Naive thymus-derived CD4-positive, alpha-beta T cell (primary cell): ENCODE measurements at regions not wholly inside any gene's neighbourhood (a gene's known extent, or its start where the extent isn't known, plus 50 kb on each side); places are given as distances from the start of the nearest gene placed in this dataset.

ENCODE experiments used
- ATAC-seq: fragments of 150-1000 bp; cut with Tn5 transposase; 2 replicates; pipeline ENCODE4 v1.10.0; 2021; ENCODE audit warnings: mild to moderate bottlenecking, moderate library complexity
- CTCF ChIA-PET: fragments of 350-600 bp; sonication (Branson Sonifier 250); formaldehyde crosslinking; loops from one replicate; lab custom pipeline; 2021; ENCODE audit warnings: antibody characterized with exemption; lab: Charles Lee
- POLR2A ChIA-PET: fragments of 350-600 bp; sonication (Branson Sonifier 250); formaldehyde crosslinking; loops from one replicate; lab custom pipeline; 2021; ENCODE audit warnings: antibody characterized with exemption, inconsistent platforms; lab: Charles Lee
- DNase-seq, 9 donors: peaks; one replicate each; pipeline versions ENCODE4 v3.0.0 to v3.0.0-alpha.2; 2020 to 2022; ENCODE audit warnings: mixed read lengths in 1 of 9
- H3K27ac ChIP-seq: one replicate; pipeline ENCODE4 v1.7.0; 2013; ENCODE audit warnings: mild to moderate bottlenecking, low read depth, low read length, moderate library complexity
- H3K27me3 ChIP-seq, 2 donors: one replicate each; pipeline ENCODE4 v1.7.0; 2013; ENCODE audit warnings: low read length in 2 of 2, mild to moderate bottlenecking in 2 of 2, moderate library complexity in 2 of 2; ENCODE audit not compliant: control insufficient read depth in 2 of 2, insufficient read depth in 2 of 2
- H3K36me3 ChIP-seq, 3 experiments: 1 replicate in 2 of 3; 2 replicates in 1 of 3; pipeline ENCODE4 v1.7.0; 2013; ENCODE audit warnings: low read length in 3 of 3, mild to moderate bottlenecking in 3 of 3, moderate library complexity in 1 of 3; ENCODE audit not compliant: insufficient read depth in 3 of 3, control insufficient read depth in 2 of 3
- H3K4me1 ChIP-seq, 2 donors: one replicate each; pipeline ENCODE4 v1.7.0; 2013; ENCODE audit warnings: low read length in 2 of 2, mild to moderate bottlenecking in 2 of 2, moderate library complexity in 1 of 2; ENCODE audit not compliant: control insufficient read depth in 2 of 2, insufficient read depth in 2 of 2
- H3K4me3 ChIP-seq: 2 replicates; pipeline ENCODE4 v1.7.0; 2013; ENCODE audit warnings: mild to moderate bottlenecking, low read length
- H3K9me3 ChIP-seq, 3 experiments: 1 replicate in 2 of 3; 2 replicates in 1 of 3; pipeline ENCODE4 v1.7.0; 2013; ENCODE audit warnings: low read length in 3 of 3; ENCODE audit not compliant: control insufficient read depth in 2 of 3
- H3K27ac Mint-ChIP-seq, 9 donors: one replicate each; pipeline ENCODE4 v1.8.0; 2020 to 2022; ENCODE audit warnings: mixed read lengths in 9 of 9, mild to moderate bottlenecking in 8 of 9, moderate library complexity in 5 of 9, inconsistent platforms in 2 of 9
- H3K27me3 Mint-ChIP-seq, 5 donors: one replicate each; pipeline ENCODE4 v1.8.0; 2021 to 2022; ENCODE audit warnings: mixed read lengths in 5 of 5, mild to moderate bottlenecking in 1 of 5
- H3K36me3 Mint-ChIP-seq, 5 donors: one replicate each; pipeline ENCODE4 v1.8.0; 2020 to 2022; ENCODE audit warnings: mixed read lengths in 5 of 5, mild to moderate bottlenecking in 3 of 5, inconsistent platforms in 1 of 5
- H3K4me1 Mint-ChIP-seq, 7 donors: one replicate each; pipeline ENCODE4 v1.8.0; 2020 to 2022; ENCODE audit warnings: mixed read lengths in 7 of 7, mild to moderate bottlenecking in 3 of 7, inconsistent platforms in 1 of 7
- H3K4me3 Mint-ChIP-seq, 10 donors: one replicate each; pipeline ENCODE4 v1.8.0; 2020 to 2022; ENCODE audit warnings: mild to moderate bottlenecking in 10 of 10, mixed read lengths in 10 of 10, moderate library complexity in 6 of 10, inconsistent platforms in 2 of 10
- H3K9me3 Mint-ChIP-seq, 11 donors: one replicate each; pipeline ENCODE4 v1.8.0; 2020 to 2022; ENCODE audit warnings: mixed read lengths in 11 of 11, mild to moderate bottlenecking in 4 of 11, inconsistent platforms in 1 of 11, moderate library complexity in 1 of 11
- intact Hi-C, 2 donors: fragments of 100-400 bp; cut with micrococcal nuclease; formaldehyde crosslinking; loops; one replicate each; pipeline ENCODE4 v1.15.1; 2023

- ChIA-PET CTCF (no interaction called here), POLR2A (no interaction called here)
- no peaks in the 10 kb centered on the region for H3K27me3 ChIP-seq
- H3K27ac ChIP-seq = no peak overlapping the region
- no peak overlapping the region for H3K4me3 ChIP-seq
- Mint-ChIP-seq H3K27me3 (peaks cover 0 to 32% (median 14%) of the 10 kb centered on the region in 5 donors), H3K4me3 (no peak overlapping the region), H3K9me3 (peaks cover 0 to 1% (median 0%) of the 10 kb centered on the region in 11 donors), H3K4me1 (no peaks in the 10 kb centered on the region), H3K36me3 (no peaks in the 10 kb centered on the region), H3K27ac (no peak overlapping the region)
- no peak for DNase-seq
- no peaks in the 10 kb centered on the region for H3K9me3 ChIP-seq
- no peak for ATAC-seq
- intact Hi-C loops = no loop called here
- no peaks in the 10 kb centered on the region for H3K4me1 ChIP-seq
- H3K36me3 ChIP-seq = no peaks in the 10 kb centered on the region
These were observed 111.3 kb downstream of the SALL1 start for GRCh38 chr16:51039638-51040331.

DNA sequence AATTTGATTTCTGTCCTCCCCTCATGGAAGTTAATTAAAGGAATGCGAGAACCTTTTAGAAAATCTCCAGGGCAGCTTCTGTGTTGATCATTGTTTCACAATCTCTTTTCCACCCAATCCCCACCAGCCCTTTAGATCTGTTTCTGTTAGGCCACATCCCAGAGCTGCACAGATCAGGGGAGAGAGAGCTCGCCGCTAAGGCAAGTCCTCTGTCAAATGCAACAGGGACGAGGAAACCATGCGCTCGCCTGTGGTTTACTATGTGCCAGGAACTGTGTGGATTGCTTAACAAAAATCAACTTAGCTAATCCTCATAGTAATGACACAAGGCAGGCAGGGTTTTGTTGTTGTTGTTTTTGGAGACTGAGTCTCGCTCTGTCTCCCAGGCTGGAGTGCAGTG, 115.4 kb downstream of the SALL1 start:
- Histone ChIP-seq H3K27ac (no peak overlapping the region), H3K4me3 (no peak overlapping the region), H3K27me3 (no peaks in the 10 kb centered on the region), H3K36me3 (no peaks in the 10 kb centered on the region), H3K9me3 (no peaks in the 10 kb centered on the region), H3K4me1 (no peaks in the 10 kb centered on the region)
- DNase-seq (no peak), ATAC-seq (no peak)
- H3K27ac Mint-ChIP-seq = no peak overlapping the region
- intact Hi-C loops = no loop called here
- peaks cover 0 to 3% (median 0%) of the 10 kb centered on the region in 11 donors for H3K9me3 Mint-ChIP-seq
- H3K4me1 Mint-ChIP-seq = no peaks in the 10 kb centered on the region
- POLR2A ChIA-PET = no interaction called here
- CTCF ChIA-PET = no interaction called here
- no peaks in the 10 kb centered on the region for H3K36me3 Mint-ChIP-seq
- no peak overlapping the region for H3K4me3 Mint-ChIP-seq
- H3K27me3 Mint-ChIP-seq = peaks cover 0 to 28% (median 14%) of the 10 kb centered on the region in 5 donors

- Mint-ChIP-seq H3K4me1 (no peaks in the 10 kb centered on the region), H3K4me3 (no peak overlapping the region), H3K27ac (no peak overlapping the region), H3K9me3 (peaks cover 0 to 3% (median 0%) of the 10 kb centered on the region in 11 donors), H3K27me3 (peaks cover 0 to 22% (median 11%) of the 10 kb centered on the region in 5 donors), H3K36me3 (no peaks in the 10 kb centered on the region)
- DNase-seq (no peak), ATAC-seq (no peak)
- Histone ChIP-seq H3K4me1 (no peaks in the 10 kb centered on the region), H3K27ac (no peak overlapping the region), H3K27me3 (no peaks in the 10 kb centered on the region), H3K36me3 (no peaks in the 10 kb centered on the region), H3K4me3 (no peak overlapping the region), H3K9me3 (no peaks in the 10 kb centered on the region)
- intact Hi-C loops = no loop called here
- POLR2A ChIA-PET = no interaction called here
- CTCF ChIA-PET = no interaction called here
These were observed 116.0 kb downstream of the SALL1 start for GRCh38 chr16:51035110-51035498.

DNA sequence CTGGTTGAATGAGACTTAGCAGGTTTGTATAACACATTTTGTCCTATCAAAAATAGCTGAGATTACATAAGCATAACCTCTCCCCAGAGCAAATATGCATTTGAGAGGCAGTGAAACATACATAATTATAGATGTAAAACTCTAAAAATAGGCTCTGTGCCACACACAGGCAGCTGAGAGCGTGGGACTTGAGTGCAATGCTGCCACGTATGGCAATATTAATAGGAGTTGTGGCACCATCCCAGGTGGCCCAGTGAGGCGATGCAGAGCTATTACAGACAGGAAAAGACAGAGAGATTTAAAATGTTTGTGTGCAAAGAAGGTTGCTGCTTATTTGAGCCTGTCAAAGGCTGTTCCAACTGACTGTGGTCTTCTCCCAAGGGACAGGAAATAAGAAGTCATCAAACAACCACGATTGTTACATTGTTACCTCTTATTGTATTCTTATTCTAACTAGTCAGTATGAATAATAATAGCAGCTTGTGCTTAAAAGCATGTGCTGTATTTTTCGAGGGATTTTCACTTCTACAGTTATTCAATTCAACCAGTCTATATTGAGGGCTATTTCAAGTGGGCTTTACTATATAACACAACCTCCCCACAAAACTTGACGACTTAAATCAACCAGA, 116.5 kb downstream of the SALL1 start:
- H3K36me3 ChIP-seq = no peaks in the 10 kb centered on the region
- intact Hi-C loops = no loop called here
- ATAC-seq (no peak), DNase-seq (no peak)
- CTCF ChIA-PET = no interaction called here
- H3K4me1 Mint-ChIP-seq = no peaks in the 10 kb centered on the region
- H3K9me3 ChIP-seq = no peaks in the 10 kb centered on the region
- H3K27me3 Mint-ChIP-seq = peaks cover 0 to 21% (median 8%) of the 10 kb centered on the region in 5 donors
- no peak overlapping the region for H3K4me3 Mint-ChIP-seq
- POLR2A ChIA-PET = no interaction called here
- no peaks in the 10 kb centered on the region for H3K4me1 ChIP-seq
- H3K9me3 Mint-ChIP-seq = peaks cover 0 to 3% (median 0%) of the 10 kb centered on the region in 11 donors
- no peak overlapping the region for H3K4me3 ChIP-seq
- H3K27ac Mint-ChIP-seq = no peak overlapping the region
- H3K36me3 Mint-ChIP-seq = no peaks in the 10 kb centered on the region
- no peak overlapping the region for H3K27ac ChIP-seq
- H3K27me3 ChIP-seq = no peaks in the 10 kb centered on the region

DNA sequence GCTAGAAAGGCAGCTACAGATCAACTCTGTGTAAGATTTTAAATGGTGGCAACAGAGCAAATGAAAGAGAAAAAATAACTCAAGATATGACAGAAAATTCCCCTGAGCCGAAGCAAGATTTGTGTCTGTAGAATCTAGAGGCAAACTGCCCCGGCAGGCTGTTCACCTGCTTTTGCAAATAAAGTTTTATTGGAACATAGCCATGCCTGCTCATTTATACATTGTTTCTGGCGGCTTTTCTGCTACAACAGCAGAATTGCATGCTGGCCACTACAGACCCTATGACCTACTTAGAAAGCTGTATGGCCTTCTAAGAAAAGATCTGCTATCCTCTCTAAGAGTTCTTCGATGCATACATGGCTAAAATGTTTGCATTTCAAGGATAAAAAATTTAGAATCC, 119.5 kb downstream of the SALL1 start:
- POLR2A ChIA-PET = no interaction called here
- no peak for ATAC-seq
- no peaks in the 10 kb centered on the region for H3K4me1 ChIP-seq

DNA sequence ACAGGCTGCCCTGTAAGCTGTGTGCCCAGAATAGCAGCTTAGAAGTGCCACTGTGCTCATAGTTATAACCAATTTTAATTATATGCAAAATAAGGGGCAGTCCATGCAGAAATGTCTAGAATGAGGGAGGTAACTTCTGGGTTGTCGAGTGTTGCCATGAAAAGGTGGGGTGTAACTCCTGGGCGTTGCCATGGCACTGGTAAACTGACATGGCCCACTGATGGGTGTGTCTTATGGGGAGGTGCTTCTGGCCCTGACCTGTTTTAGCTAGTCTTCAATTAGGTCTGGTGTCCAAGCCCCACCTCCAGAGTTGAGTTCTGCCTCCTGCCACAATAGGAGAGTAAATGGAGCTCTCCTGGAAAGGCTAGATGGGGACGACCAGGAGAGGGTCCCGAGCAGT, 120.6 kb downstream of the SALL1 start:
- no peaks in the 10 kb centered on the region for H3K4me1 Mint-ChIP-seq
- ChIA-PET CTCF (no interaction called here), POLR2A (no interaction called here)
- intact Hi-C loops = no loop called here
- Histone ChIP-seq H3K4me3 (no peak overlapping the region), H3K9me3 (no peaks in the 10 kb centered on the region), H3K27ac (no peak overlapping the region), H3K36me3 (no peaks in the 10 kb centered on the region), H3K4me1 (no peaks in the 10 kb centered on the region), H3K27me3 (no peaks in the 10 kb centered on the region)
- no peak overlapping the region for H3K4me3 Mint-ChIP-seq
- peaks cover 0 to 7% (median 0%) of the 10 kb centered on the region in 11 donors for H3K9me3 Mint-ChIP-seq
- H3K27me3 Mint-ChIP-seq = peaks cover 0 to 17% (median 9%) of the 10 kb centered on the region in 5 donors
- no peak for DNase-seq
- no peak overlapping the region for H3K27ac Mint-ChIP-seq
- ATAC-seq = no peak
- H3K36me3 Mint-ChIP-seq = no peaks in the 10 kb centered on the region

More for the DNA sequence above, 119.5 kb downstream of the SALL1 start:
- H3K27me3 Mint-ChIP-seq = peaks cover 0 to 12% (median 6%) of the 10 kb centered on the region in 5 donors
- H3K4me3 Mint-ChIP-seq = no peak overlapping the region
- Histone ChIP-seq H3K4me3 (no peak overlapping the region), H3K27ac (no peak overlapping the region), H3K27me3 (no peaks in the 10 kb centered on the region), H3K36me3 (no peaks in the 10 kb centered on the region), H3K9me3 (no peaks in the 10 kb centered on the region)
- H3K36me3 Mint-ChIP-seq = no peaks in the 10 kb centered on the region
- DNase-seq = no peak
- CTCF ChIA-PET = no interaction called here
- H3K9me3 Mint-ChIP-seq = peaks cover 0 to 7% (median 0%) of the 10 kb centered on the region in 11 donors
- intact Hi-C loops = no loop called here
- no peak overlapping the region for H3K27ac Mint-ChIP-seq
- no peaks in the 10 kb centered on the region for H3K4me1 Mint-ChIP-seq
